HL-60 (cell line): ENCODE measurements at regions not wholly inside any gene's neighbourhood (a gene's known extent, or its start where the extent isn't known, plus 50 kb on each side); places are given as distances from the start of the nearest gene placed in this dataset.

Experiments used
- DNase-seq, 2 experiments: peaks; one replicate each; pipeline ENCODE4 v3.0.0-alpha.2; 2010 to 2020; ENCODE audit warnings: low read depth in 1 of 2, low spot score in 1 of 2
- H3K27ac ChIP-seq: fragments of 250-450 bp; sonication (Bioruptor Pico); replicated peaks from 2 replicates; pipeline ENCODE4 v1.5.1; 2020; ENCODE audit warnings: mild to moderate bottlenecking, moderate library complexity
- H3K27me3 ChIP-seq: fragments of 250-450 bp; sonication (Bioruptor Pico); 2 replicates; pipeline ENCODE4 v1.5.1; 2021; ENCODE audit warnings: mild to moderate bottlenecking, moderate library complexity; ENCODE audit not compliant: insufficient read depth, poor library complexity, severe bottlenecking
- H3K4me3 ChIP-seq: replicated peaks from 2 replicates; pipeline ENCODE4 v1.5.1; 2011; ENCODE audit warnings: mild to moderate bottlenecking, control low read depth, low read length; ENCODE audit not compliant: insufficient read depth
- CTCF ChIP-seq: IDR thresholded peaks from one replicate; pipeline ENCODE4 v1.5.1; 2011; ENCODE audit warnings: low read length, control low read depth, inconsistent platforms; ENCODE audit not compliant: insufficient read depth
- GABPA ChIP-seq: IDR thresholded peaks from 2 replicates; pipeline ENCODE4 v1.6.1; 2012; ENCODE audit warnings: low read depth
- POLR2AphosphoS5 ChIP-seq: IDR thresholded peaks from 2 replicates; pipeline ENCODE4 v1.6.1; 2012; ENCODE audit warnings: low read depth
- SPI1 ChIP-seq: IDR thresholded peaks from 2 replicates; pipeline ENCODE4 v1.6.1; 2012; ENCODE audit warnings: low read depth, mild to moderate bottlenecking, borderline replicate concordance
- TF ChIP-seq, protein P1 (sequence below): IDR thresholded peaks from 2 replicates; pipeline ENCODE4 v1.6.1; 2012; ENCODE audit warnings: low read depth; ENCODE audit not compliant: insufficient replicate concordance

GRCh38 chr15:46110755-46111154, 475.9 kb downstream of the SQOR start:
- no peak for DNase-seq
- Histone ChIP-seq H3K27ac (no peak overlapping the region), H3K4me3 (no peak overlapping the region), H3K27me3 (no peaks in the 10 kb centered on the region)
- no peak for TF ChIP-seq CTCF
- TF ChIP-seq, protein P1, sequence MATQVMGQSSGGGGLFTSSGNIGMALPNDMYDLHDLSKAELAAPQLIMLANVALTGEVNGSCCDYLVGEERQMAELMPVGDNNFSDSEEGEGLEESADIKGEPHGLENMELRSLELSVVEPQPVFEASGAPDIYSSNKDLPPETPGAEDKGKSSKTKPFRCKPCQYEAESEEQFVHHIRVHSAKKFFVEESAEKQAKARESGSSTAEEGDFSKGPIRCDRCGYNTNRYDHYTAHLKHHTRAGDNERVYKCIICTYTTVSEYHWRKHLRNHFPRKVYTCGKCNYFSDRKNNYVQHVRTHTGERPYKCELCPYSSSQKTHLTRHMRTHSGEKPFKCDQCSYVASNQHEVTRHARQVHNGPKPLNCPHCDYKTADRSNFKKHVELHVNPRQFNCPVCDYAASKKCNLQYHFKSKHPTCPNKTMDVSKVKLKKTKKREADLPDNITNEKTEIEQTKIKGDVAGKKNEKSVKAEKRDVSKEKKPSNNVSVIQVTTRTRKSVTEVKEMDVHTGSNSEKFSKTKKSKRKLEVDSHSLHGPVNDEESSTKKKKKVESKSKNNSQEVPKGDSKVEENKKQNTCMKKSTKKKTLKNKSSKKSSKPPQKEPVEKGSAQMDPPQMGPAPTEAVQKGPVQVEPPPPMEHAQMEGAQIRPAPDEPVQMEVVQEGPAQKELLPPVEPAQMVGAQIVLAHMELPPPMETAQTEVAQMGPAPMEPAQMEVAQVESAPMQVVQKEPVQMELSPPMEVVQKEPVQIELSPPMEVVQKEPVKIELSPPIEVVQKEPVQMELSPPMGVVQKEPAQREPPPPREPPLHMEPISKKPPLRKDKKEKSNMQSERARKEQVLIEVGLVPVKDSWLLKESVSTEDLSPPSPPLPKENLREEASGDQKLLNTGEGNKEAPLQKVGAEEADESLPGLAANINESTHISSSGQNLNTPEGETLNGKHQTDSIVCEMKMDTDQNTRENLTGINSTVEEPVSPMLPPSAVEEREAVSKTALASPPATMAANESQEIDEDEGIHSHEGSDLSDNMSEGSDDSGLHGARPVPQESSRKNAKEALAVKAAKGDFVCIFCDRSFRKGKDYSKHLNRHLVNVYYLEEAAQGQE = no peak
- no peak for TF ChIP-seq GABPA
- TF ChIP-seq POLR2AphosphoS5 = no peak
- TF ChIP-seq SPI1 = no peak

DNA sequence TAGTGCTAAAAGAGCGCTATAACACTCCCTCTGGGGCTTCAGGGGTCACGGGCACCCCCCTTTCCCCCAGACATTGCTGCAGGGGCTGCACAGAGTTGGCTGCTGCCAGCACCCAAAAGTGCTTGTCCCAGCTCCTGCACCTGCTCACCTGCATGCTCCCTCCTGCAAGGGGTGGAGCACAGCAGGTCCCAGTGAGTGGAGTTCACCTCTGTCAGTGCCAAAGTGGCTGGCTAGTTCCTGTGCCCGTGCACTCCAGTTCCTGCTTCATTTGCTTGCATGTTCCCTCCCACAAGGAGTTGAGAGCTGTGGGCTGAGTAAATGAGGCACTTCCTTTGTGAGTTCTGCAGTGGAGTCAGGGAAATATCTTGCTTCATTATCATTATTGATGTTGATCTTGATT, 476.9 kb downstream of the SQOR start:
- Histone ChIP-seq H3K27me3 (no peaks in the 10 kb centered on the region), H3K4me3 (no peak overlapping the region), H3K27ac (no peak overlapping the region)
- no peak for DNase-seq
- TF ChIP-seq POLR2AphosphoS5 (no peak), GABPA (no peak), SPI1 (no peak), CTCF (no peak)
- TF ChIP-seq, protein P1 = no peak

- TF ChIP-seq SPI1 (no peak), CTCF (no peak), POLR2AphosphoS5 (no peak), GABPA (no peak)
- TF ChIP-seq, protein P1 = no peak
- Histone ChIP-seq H3K27me3 (no peaks in the 10 kb centered on the region), H3K4me3 (no peak overlapping the region), H3K27ac (no peak overlapping the region)
- DNase-seq = no peak
Observed at GRCh38 chr15:46117071-46117470, 482.2 kb downstream of the SQOR start.
